Activated CD4-positive, alpha-beta T cell treated with anti-CD3 and anti-CD28 coated beads, Interleukin-2, amount 50 U/mL, for 4 hours (primary cell): ENCODE measurements at regions not wholly inside any gene's neighbourhood (a gene's known extent, or its start where the extent isn't known, plus 50 kb on each side); places are given as distances from the start of the nearest gene placed in this dataset.
"Not testable (repeated sequence)": the region's sequence is repeated elsewhere in the genome, so short reads cannot be mapped to it uniquely, and the experiment has no call there.

Source experiments
- DNase-seq, 2 experiments: peaks; one replicate each; pipeline ENCODE4 v3.0.0-alpha.2; 2020

- DNase-seq = not testable (repeated sequence)
Observed at GRCh38 chr4:9604893-9605190, 160.6 kb downstream of the DEFB131A start.

- no peak for DNase-seq
Observed at GRCh38 chr4:9608300-9608699, 164.1 kb downstream of the DEFB131A start.

- not testable (repeated sequence) for DNase-seq
Observed at GRCh38 chr4:9610321-9610720, 166.1 kb downstream of the DEFB131A start.

- no peak for DNase-seq
Observed at GRCh38 chr4:9611101-9611500, 166.9 kb downstream of the DEFB131A start.

GRCh38 chr4:9636411-9636810, 145.0 kb upstream of the DRD5 start:
- DNase-seq = not testable (repeated sequence)

- DNase-seq = not testable (repeated sequence)
Observed at GRCh38 chr4:9659678-9660077, 121.8 kb upstream of the DRD5 start.

GRCh38 chr4:9660955-9661354, 120.5 kb upstream of the DRD5 start:
- DNase-seq = not testable (repeated sequence)

GRCh38 chr4:9670725-9671124, 110.7 kb upstream of the DRD5 start:
- not testable (repeated sequence) for DNase-seq

GRCh38 chr4:9677357-9677756, 104.1 kb upstream of the DRD5 start:
- not testable (repeated sequence) for DNase-seq

- no peak for DNase-seq
Observed at GRCh38 chr4:9679704-9680478, 101.5 kb upstream of the DRD5 start.

- DNase-seq = not testable (repeated sequence)
Observed at GRCh38 chr4:9683174-9683573, 98.3 kb upstream of the DRD5 start.

GRCh38 chr4:9685016-9685415, 96.4 kb upstream of the DRD5 start:
- not testable (repeated sequence) for DNase-seq

- no peak for DNase-seq
Observed at GRCh38 chr4:9685692-9686091, 95.7 kb upstream of the DRD5 start.

GRCh38 chr4:9690636-9691237, 90.7 kb upstream of the DRD5 start:
- not testable (repeated sequence) for DNase-seq

GRCh38 chr4:9691238-9692065, 90.0 kb upstream of the DRD5 start:
- DNase-seq = peak; percentile 86

GRCh38 chr4:9692791-9693491, 88.5 kb upstream of the DRD5 start:
- not testable (repeated sequence) for DNase-seq

- DNase-seq = not testable (repeated sequence)
Observed at GRCh38 chr4:9694403-9694802, 87.0 kb upstream of the DRD5 start.

- DNase-seq = peak; percentile 6 to 15
Observed at GRCh38 chr4:9695994-9696393, 85.4 kb upstream of the DRD5 start.

GRCh38 chr4:9696561-9696960, 84.9 kb upstream of the DRD5 start:
- not testable (repeated sequence) for DNase-seq

GRCh38 chr4:9702019-9702418, 79.4 kb upstream of the DRD5 start:
- not testable (repeated sequence) for DNase-seq

- not testable (repeated sequence) for DNase-seq
Observed at GRCh38 chr4:9702696-9703095, 78.7 kb upstream of the DRD5 start.

- DNase-seq = peak; percentile 36 to 44
Observed at GRCh38 chr4:9703391-9703790, 78.0 kb upstream of the DRD5 start.

GRCh38 chr4:9704126-9704525, 77.3 kb upstream of the DRD5 start:
- DNase-seq = not testable (repeated sequence)
